NCI-H1417 (cell line): ENCODE measurements at regions not wholly inside any gene's neighbourhood (a gene's known extent, or its start where the extent isn't known, plus 50 kb on each side); places are given as distances from the start of the nearest gene placed in this dataset.

Experiments used
- DNase-seq, 3 experiments: peaks; one replicate each; lab custom pipeline; 2025; lab: John Stamatoyannopoulos, UW

GRCh38 chr11:57103899-57104605 lies 77.7 kb upstream of the LRRC55 start:
- DNase-seq: no peak

- no peak for DNase-seq
These were observed 72.4 kb upstream of the LRRC55 start for GRCh38 chr11:57109331-57109730.

- no peak for DNase-seq
These were observed 70.1 kb upstream of the LRRC55 start for GRCh38 chr11:57111619-57112018.

GRCh38 chr11:57116654-57117053 lies 65.1 kb upstream of the LRRC55 start:
- peak; percentile 13 to 56 (median 15) for DNase-seq

- no peak for DNase-seq
These were observed 61.4 kb upstream of the LRRC55 start for GRCh38 chr11:57120192-57120965.

- no peak for DNase-seq
These were observed 59.8 kb upstream of the LRRC55 start for GRCh38 chr11:57121996-57122395.

GRCh38 chr11:57123590-57123989 lies 58.2 kb upstream of the LRRC55 start:
- DNase-seq: no peak

- DNase-seq: no peak
These were observed 57.2 kb upstream of the LRRC55 start for GRCh38 chr11:57124505-57124904.

- no peak for DNase-seq
These were observed 56.8 kb upstream of the LRRC55 start for GRCh38 chr11:57124917-57125316.

- DNase-seq: peak in 1 of 3 experiments; percentile 25
These were observed 54.9 kb upstream of the LRRC55 start for GRCh38 chr11:57126766-57127400.

- DNase-seq: peak; percentile 19 to 55 (median 25)
These were observed 50.5 kb upstream of the LRRC55 start for GRCh38 chr11:57131080-57131790.
